HG02759 (cell line): ENCODE measurements at regions not wholly inside any gene's neighbourhood (a gene's known extent, or its start where the extent isn't known, plus 50 kb on each side); places are given as distances from the start of the nearest gene placed in this dataset.
A peak's percentile ranks its signal among the peaks of the same experiment; 100 is the strongest.

Source experiments
- ATAC-seq: cut with Tn5 transposase; IDR thresholded peaks from one replicate; pipeline ENCODE4 v1.9.1; 2021; ENCODE audit warnings: mild to moderate bottlenecking, moderate library complexity; ENCODE audit not compliant: unreplicated experiment

- peak; percentile 47 for ATAC-seq
These were observed 100.0 kb upstream of the RIPOR2 start for GRCh38 chr6:25035512-25036435.

GRCh38 chr6:25036461-25036860 is 100.7 kb upstream of the RIPOR2 start:
- ATAC-seq, result no peak

- no peak for ATAC-seq
These were observed 102.5 kb upstream of the RIPOR2 start for GRCh38 chr6:25038300-25038699.

- ATAC-seq, result no peak
These were observed 103.2 kb upstream of the RIPOR2 start for GRCh38 chr6:25038999-25039398.

- peak; percentile 11 for ATAC-seq
These were observed 105.8 kb upstream of the RIPOR2 start for GRCh38 chr6:25041485-25042035.

- ATAC-seq, result peak; percentile 59
These were observed 106.3 kb upstream of the RIPOR2 start for GRCh38 chr6:25042036-25042521.

- ATAC-seq, result peak; percentile 18
These were observed 106.8 kb upstream of the RIPOR2 start for GRCh38 chr6:25042536-25042935.

GRCh38 chr6:25042984-25043725 is 107.4 kb upstream of the RIPOR2 start:
- ATAC-seq, result peak; percentile 41

GRCh38 chr6:25043892-25044291 is 108.1 kb upstream of the RIPOR2 start:
- no peak for ATAC-seq

- no peak for ATAC-seq
These were observed 111.2 kb upstream of the RIPOR2 start for GRCh38 chr6:25046942-25047341.

GRCh38 chr6:25050356-25050755 is 114.6 kb upstream of the RIPOR2 start:
- ATAC-seq, result no peak

GRCh38 chr6:25051083-25051482 is 115.3 kb upstream of the RIPOR2 start:
- no peak for ATAC-seq

GRCh38 chr6:25052181-25052580 is 116.4 kb upstream of the RIPOR2 start:
- ATAC-seq, result no peak

- peak; percentile 79 for ATAC-seq
These were observed 118.2 kb upstream of the RIPOR2 start for GRCh38 chr6:25053875-25054371.

GRCh38 chr6:25054469-25054868 is 118.7 kb upstream of the RIPOR2 start:
- ATAC-seq, result no peak

GRCh38 chr6:25056130-25056529 is 120.4 kb upstream of the RIPOR2 start:
- peak; percentile 66 for ATAC-seq

- ATAC-seq, result no peak
These were observed 121.5 kb upstream of the RIPOR2 start for GRCh38 chr6:25057111-25057905.

GRCh38 chr6:25058441-25058840 is 122.7 kb upstream of the RIPOR2 start:
- ATAC-seq, result no peak

GRCh38 chr6:25058941-25059340 is 123.2 kb upstream of the RIPOR2 start:
- ATAC-seq, result no peak

- ATAC-seq, result no peak
These were observed 124.8 kb upstream of the RIPOR2 start for GRCh38 chr6:25060522-25060921.
